Glomerular visceral epithelial cell (primary cell): ENCODE measurements at regions not wholly inside any gene's neighbourhood (a gene's known extent, or its start where the extent isn't known, plus 50 kb on each side); places are given as distances from the start of the nearest gene placed in this dataset.
"Not testable (repeated sequence)": the region's sequence is repeated elsewhere in the genome, so short reads cannot be mapped to it uniquely, and the experiment has no call there.

ENCODE experiments used
- DNase-seq: peaks from one replicate; pipeline ENCODE4 v3.0.0-alpha.2; 2016; ENCODE audit errors: extremely low spot score

DNA sequence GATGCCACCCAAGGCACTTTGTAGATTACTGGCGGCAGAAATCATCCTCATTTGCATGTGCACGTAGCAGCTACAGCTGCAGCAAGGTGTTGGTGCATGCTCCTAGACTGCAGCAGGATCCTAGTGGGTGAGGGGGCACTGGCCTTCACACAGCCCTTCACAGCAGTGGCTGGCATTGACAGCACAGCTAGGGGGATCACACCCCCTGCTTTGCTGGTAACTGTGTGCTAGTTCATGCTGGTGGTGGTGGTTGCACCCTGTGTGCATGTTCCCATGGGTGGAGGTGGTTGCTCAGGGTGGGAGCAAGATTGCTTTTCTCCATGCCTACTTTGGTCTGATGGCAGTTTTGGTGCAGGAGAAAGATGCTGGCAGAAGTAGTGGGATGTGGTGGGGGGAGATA, 1695.1 kb upstream of the CDH6 start:
- DNase-seq: no peak

DNA sequence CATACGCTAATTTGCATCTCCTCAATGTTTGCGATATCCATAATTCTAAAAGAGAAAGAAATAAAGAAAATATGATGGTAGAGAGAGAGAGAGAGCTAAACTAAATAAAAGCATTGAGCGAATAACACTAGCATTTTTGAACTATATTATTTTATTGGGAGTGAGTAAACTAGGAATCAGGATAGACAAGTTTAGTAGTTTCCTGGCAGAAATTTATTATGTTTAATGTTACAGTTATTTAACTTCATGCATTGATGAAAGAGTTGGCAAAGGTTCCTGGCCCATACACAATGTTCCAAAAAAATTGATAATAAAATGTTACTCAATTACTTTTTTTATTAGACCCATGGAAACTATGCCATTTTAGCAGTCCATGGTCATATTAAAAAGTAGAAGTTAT, 1708.2 kb upstream of the CDH6 start:
- no peak for DNase-seq

DNA sequence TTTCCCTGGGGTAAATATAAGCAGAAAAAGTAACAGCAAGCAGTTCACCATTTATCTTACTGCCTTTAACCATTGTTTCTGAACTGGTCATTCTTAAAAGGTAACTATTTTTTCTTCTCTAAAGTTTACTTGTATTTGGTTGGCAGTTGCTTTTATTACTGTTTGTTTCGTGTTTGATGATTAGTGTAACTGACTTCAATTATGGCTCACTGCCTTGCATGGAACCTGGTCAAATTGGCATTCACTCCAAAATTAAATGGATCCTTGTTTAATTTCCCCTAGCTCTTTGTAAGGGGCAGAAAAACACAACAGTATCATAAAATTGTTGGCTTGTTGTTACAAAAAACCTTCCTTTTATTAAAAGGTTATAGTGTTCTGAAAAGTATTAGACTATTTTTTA, 1723.9 kb upstream of the CDH6 start:
- DNase-seq: no peak

DNA sequence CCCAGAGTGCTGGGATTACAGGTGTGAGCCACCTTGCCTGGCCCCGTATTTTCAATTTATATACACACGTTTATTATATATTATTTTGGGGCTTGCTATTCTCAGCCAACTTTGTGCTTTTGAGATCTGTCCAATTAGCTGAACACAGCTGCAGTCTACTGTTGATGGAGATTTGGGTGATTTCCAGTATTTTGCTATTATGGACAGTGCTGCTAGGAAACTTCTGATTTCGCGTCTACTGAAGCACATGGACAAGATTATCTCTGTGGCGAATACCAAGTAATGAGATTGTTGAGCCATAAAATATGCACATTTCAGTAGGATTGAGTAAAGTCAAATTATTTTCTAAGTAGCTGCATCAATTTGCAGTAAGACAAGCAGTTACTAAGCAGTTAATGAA, 1731.2 kb upstream of the CDH6 start:
- DNase-seq: no peak

DNA sequence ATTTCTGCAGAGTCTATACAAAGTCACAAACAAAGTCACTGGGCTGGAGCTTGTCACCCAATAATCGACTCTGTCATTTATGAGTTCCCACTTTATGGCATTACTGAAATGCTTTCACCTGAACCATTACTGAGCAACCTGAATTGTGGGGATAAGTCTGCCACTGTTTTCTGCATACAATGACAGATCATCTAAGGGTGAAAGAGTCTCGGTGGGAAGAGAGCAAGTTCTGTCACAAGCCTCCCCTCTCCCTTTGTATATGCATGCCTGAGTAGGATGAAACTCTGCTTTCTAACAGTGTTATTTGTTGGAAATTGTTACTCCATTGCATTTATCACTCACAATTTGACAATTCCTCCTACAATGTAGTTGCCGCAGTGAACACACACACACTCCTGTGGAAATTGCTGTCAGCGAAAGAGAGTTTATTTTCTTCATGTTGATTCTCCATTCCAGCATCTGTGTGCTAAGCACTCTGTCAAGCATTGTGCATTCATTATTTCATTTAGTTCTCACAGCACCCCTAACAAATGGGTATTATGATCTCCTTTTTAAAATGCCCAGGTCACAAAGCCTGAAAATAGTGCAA, 1732.4 kb upstream of the CDH6 start:
- no peak for DNase-seq

DNA sequence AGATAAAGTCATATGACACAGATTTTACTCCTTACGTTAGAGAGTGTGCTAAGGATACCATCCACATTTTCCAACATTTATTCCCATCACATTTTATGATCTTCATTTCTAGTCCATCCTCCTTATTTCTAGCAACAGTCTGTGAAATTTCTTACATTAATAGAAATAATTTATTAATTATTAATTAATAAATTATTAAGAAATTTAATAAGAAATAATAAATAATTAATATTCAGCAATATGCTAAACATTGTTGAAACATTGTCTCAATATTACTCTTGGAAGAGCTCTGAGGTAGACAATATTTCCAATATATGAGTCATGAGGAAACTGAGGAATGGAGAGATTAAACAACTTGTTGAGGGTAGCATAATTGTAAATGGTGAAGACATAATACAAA, 1742.5 kb upstream of the CDH6 start:
- not testable (repeated sequence) for DNase-seq

DNA sequence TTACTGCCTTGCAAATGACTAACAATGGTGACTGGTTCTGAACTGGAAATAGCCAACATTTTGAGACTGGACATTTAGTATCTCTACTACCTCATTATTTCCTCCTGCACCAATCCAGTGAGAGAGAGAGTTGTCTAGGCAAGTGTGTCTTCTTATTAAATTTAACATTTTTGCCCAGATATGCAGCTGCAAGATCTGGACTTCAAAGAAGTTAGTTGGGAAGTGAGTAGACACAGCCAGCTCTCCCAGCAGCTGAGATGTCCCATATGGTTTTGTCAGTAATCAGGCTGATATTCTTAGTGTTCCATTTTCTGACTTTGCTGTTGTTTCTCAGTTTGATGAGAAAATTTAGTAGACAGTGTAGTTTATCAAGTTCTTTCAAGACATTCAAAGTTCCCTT, 1778.8 kb upstream of the CDH6 start:
- DNase-seq: no peak

DNA sequence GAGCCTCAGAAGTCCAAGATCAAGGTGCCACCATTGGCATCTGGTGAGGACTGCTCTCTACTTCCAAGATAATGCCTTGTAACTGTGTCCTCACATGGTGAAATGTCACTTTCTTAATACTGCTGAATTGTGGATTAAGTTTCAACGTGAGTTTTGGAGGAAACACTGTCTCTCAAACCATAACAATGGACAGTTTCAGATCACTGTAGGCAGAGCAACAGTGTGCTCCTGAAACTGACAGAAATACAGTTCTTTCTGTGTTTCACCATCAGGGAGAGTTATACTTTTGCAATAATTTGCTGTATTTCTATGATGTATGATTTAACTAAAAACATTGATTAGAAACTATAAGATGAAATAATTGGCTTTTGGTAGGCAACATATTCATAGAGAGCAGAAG, 1780.5 kb upstream of the CDH6 start:
- DNase-seq: no peak

DNA sequence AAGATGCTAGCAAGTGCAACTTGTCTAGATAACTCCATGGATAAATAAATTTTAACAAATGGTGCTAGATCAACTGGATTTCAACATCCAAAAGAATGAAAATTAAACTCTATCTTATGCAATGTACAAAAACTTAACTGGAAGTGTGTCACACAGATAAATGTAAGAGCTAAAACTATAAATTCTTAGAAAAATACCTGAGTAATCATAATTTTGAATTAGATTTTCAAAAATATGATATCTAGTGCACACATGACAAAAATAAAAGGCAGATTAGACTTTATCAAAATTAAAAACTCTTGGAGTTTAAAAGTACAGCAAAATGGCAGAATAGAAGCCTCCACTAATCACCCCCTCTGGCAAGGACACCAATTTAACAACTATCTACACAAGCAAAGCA, 1791.2 kb upstream of the CDH6 start:
- DNase-seq: no peak

DNA sequence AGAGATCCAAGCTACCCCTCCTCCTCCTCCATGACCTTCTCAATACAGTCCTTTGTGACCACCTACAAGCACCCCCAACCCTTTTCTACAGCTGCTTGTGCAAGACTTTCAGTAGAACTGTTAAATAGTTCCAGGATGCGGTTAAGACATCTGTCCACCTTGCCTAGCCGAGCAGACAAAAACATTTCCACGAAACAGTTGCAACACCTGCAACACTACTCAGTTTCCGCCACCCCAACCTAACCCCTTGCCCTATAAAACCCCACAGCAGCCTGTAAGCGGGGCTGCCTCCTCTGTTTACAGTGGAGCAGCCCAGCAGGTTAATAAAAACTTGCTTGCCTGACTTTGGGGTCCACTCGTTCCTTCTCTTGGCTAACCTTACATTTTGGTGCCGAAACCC, 1803.5 kb upstream of the CDH6 start:
- DNase-seq: no peak

DNA sequence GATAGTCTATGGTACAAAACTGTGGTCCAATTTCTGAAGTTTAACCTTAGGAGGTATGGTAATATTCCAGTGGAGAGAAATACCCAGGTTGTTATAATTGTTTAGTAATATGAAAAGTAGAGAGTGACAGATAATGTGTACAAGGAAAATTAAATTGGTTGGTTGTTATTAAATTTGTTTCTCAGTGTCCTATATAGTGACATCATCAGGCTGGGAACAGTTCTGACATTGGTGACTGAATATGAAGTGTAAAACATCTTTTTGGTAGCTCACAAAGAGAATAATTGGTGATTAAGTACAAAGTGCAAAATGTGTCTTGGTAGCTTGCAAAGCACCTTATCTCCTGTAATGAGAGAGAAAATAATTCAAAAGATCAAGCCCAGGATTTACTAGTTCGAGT, 1806.1 kb upstream of the CDH6 start:
- DNase-seq: no peak

DNA sequence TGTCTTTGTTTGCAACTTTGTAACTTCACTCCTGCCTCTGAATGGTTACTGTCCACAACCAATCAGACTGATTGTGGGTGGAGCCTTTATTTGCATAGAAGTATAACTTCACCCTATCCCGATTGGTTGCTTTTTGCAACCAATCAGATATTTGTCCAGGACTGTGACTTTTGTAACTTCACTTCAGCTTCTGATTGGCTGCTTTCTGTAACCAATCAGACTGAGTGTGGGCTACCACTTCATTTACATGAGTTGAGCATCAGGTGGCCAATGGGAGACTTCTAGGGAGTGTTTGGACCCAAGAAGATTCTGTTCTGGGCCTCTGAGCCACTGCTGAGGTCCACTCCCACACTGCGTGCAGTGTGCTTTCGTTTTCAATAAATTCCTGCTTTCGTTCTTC, 1810.7 kb upstream of the CDH6 start:
- no peak for DNase-seq

DNA sequence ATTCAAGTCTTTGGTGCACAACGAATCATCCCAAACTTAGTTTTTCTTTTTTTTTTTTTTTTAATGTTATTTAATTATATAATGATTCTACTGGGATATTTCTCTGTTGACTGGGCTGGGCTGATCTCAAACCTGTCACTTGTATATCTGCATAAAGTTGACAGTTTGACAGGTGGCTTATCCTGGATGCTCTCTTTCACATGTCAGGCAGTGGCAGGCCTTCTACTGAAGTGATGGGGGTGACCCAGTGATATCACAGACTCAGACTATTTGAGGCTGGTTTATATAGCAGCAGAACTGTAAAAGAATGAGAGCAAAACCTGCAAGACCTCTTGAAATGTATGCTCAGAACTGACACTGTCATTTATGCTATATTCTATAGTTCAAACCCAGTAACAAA, 1813.5 kb upstream of the CDH6 start:
- no peak for DNase-seq

DNA sequence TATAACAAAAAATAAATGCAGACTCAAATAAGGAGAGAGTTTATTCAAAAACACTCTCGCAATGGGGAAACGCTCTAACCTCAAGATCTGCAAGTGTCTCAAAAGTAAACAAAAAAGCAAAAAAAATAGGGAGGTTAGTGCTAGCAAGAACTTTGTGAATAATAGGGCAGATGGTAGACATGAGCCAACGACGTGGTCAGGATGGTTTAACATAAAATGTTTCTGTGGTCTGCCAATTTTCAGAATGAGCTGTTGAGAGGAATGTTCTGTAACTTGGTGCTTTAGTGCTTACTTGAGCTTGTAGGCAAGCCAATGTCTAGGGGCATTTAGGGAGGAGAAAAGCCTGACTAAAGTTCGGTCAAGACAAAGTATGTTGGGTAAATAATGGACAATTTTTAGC, 1813.9 kb upstream of the CDH6 start:
- DNase-seq: peak; percentile 35

DNA sequence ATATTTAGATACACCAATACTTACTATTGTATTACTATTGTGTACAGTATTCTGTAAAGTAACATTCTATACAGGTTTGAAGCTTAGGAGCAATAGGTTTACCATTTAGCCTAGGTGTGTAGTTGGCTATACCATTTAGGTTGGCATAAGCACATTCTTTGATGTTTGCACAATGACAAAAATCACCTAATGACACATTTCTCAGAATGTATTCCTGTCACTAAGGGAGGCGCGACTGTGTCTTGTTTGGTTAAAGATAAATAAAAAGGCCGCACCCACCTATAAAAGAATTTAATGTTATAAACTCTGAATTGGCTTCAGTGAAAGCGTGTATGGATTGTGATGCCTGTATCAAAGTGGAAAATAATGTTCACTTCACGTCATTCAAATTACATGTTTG, 1815.4 kb upstream of the CDH6 start:
- no peak for DNase-seq

DNA sequence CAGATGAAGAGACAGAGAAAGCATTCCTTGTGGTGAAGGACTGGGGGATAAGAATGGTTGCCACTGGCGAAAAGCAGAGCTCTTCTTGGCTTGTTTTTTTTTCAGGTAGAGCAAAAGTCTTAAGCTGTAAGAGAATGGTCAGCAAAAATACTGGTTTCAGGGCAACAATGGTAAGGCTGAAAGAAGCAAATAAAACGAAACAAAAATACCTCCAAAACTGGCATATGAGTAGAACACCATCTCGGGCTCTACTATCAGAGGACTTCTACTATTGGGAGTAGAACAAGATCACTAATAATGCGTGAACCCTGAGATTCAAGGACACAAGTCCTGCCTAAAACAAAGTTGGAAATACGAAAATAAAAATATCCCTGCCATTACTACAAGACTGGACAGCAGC, 1823.2 kb upstream of the CDH6 start:
- DNase-seq: no peak

DNA sequence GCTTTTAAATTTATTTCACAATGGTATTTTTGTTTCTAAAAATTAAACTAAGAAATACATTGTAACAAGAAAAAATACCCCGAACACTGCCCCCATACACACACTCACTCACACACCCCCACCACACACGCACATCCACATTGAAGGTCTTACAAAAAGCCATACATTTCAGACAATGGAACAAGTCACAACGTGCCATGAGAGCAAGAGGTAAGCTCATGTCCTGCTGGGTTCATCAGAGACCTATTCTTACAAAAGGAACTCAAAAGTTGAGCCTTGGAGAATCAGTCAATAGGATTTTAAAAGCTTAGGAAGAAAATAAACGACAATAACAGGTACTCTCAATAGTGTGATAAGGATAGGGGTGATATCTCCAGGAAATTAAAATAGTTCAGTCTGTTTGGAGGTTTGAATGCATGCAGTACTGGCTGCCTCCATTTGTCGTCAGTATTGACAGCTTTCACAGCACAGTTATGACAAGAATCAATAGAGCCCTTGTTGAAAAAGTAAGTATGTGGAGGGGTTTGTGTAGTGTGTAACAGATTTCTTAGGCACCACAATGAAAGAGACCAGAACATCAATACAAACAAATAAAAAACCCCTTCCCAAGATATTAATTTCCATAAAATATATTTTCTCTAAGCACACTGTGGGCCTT, 1826.2 kb upstream of the CDH6 start:
- no peak for DNase-seq

DNA sequence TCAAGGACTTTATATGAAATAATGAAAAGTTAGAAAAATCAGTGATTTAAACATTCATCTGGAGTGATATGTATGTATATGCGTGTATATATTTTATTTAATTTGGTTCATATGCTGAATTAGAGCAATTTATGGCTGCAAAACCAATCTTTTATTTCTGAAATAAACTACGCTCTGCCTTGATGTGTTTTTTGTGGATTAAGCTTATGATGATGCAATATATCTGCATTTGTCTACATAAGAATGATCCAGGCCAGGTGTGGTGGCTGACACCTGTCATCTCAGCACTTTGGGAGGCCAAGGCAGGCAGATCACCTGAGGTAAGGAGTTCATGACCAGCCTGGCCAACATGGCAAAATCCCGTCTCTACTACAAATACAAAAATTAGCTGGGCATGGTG, 1842.3 kb upstream of the CDH6 start:
- DNase-seq: no peak

DNA sequence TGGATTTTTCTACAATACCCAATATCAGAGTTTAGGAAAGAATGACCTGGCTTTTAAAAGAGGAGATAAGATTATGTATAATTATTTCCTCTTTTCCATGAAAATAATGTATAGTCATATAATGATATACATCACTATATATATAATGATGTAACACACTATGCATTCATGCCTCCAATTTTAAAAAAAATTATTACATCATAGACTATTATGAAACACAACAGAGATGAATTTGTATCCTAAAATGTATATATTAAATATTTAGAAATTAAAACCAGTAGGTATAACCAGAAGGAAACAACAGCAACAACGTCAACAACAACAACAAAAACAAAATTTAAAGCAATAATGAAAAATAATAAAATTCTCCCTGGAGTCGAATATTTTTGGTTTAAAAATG, 1856.5 kb upstream of the CDH6 start:
- no peak for DNase-seq

DNA sequence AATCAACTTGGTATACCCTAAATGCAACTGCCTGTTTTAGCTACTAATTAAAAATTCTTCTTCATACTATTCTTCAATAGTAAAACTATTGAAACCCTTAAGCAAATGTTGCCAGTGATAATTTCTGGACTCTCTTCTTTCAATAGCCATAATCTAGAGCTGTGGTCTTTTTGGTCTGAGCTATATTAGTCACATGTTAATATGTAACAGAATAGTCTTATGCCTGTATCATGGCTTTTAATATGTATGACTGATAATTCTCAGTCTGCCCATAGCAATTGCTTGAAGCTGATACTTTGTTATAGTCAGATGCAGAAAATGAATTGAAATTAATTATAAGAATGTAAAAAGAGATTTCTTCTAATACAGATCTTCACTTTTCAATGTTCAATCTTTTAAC, 1871.9 kb upstream of the CDH6 start:
- DNase-seq: peak; percentile 52

DNA sequence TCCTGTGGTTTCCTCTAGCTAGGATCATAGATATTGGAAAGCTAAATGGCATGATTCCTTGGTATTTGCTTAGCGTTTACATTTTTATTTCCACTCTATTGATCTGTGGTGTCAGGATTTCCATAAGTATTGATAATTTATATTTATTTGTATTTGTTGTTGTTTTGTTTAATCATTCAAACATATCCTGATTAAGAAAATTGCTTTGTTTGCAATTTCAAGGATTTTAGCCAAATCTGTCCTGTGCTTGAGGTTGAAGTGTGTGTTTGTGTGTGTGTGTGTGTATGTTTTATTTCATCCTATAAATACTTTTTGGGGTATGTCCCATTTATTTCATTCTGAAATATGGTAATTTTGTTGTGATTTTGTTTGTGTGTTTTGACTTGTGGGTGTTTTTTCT, 1884.1 kb upstream of the CDH6 start:
- no peak for DNase-seq

DNA sequence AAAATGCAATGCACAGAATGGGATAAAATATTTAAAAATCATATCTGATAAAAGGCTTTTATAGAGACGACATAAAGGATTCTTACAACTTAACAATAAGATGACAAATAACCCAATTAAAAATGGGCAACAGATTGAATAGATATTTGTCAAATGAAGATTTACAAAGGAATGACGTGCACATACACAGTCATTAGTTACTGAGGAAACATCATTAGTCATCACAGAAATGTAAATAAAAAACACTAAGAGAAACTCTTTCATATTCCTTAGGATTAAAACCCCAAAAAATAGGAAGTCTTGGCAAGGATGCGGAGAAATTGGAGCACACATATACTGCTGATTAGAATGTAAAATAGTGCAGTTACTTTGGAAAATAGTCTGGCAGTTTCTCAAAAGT, 1886.0 kb upstream of the CDH6 start:
- DNase-seq: no peak

DNA sequence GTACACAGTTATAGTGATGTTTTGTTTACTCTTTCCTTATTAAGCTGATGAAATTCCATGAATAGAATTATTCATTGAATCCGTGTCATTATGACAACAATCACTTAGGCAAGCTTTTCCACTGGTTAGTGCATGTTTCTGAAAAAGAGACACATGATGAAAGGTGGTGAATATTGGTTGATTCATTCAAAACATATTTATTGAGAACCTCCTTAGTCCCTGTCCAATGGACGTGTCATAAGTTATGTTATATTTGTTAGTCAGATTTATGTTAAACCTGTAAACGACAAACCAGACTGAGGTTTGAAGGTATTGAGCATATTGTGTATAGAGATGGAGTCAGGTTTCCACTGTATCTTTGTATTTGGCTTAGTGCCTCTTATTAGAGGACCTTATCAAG, 1888.9 kb upstream of the CDH6 start:
- no peak for DNase-seq

DNA sequence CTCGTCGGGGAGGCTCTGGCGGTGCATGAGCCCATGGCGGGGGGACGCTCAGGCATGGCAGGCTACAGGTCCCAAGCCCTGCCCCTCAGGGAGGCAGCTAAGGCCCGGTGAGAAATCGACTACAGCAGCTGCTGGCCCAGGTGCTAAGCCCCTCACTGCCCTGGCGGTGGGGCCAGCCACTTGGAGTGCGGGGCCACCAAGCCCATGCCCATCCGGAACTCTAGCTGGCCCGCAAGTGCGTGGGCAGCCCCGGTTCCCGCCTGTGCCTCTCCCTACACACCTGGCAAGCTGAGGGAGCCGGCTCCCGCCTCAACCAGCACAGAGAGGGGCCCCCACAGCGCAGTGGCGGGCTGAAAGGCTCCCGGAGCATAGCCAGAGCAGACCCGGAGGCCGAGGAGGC, 1896.9 kb upstream of the CDH6 start:
- no peak for DNase-seq
